Nephron (organoid): ENCODE measurements at regions not wholly inside any gene's neighbourhood (a gene's known extent, or its start where the extent isn't known, plus 50 kb on each side); places are given as distances from the start of the nearest gene placed in this dataset.

Experiments used
- H3K27ac Mint-ChIP-seq, 3 experiments: 2 replicates each; pipeline ENCODE4 v1.8.0; 2020; ENCODE audit warnings: mixed read lengths in 3 of 3, mild to moderate bottlenecking in 2 of 3, moderate library complexity in 1 of 3
- H3K27me3 Mint-ChIP-seq: 2 replicates; pipeline ENCODE4 v1.8.0; 2021; ENCODE audit warnings: low read depth, mild to moderate bottlenecking, moderate library complexity, mixed read lengths
- H3K36me3 Mint-ChIP-seq: 2 replicates; pipeline ENCODE4 v1.8.0; 2020; ENCODE audit warnings: low read depth, mixed read lengths
- H3K4me1 Mint-ChIP-seq: 2 replicates; pipeline ENCODE4 v1.8.0; 2020; ENCODE audit warnings: mixed read lengths
- H3K4me3 Mint-ChIP-seq, 3 experiments: 2 replicates each; pipeline ENCODE4 v1.8.0; 2020; ENCODE audit warnings: mild to moderate bottlenecking in 3 of 3, mixed read lengths in 3 of 3, moderate library complexity in 2 of 3
- H3K9me3 Mint-ChIP-seq: 2 replicates; pipeline ENCODE4 v1.8.0; 2020; ENCODE audit warnings: mixed read lengths
- TF ChIP-seq, protein P1 (sequence below), 3 experiments: fragments of 200-600 bp; sonication (generic); IDR thresholded peaks; one replicate each; pipeline ENCODE4 v1.5.0; 2021; ENCODE audit warnings: antibody characterized with exemption in 3 of 3; ENCODE audit not compliant: unreplicated experiment in 3 of 3

DNA sequence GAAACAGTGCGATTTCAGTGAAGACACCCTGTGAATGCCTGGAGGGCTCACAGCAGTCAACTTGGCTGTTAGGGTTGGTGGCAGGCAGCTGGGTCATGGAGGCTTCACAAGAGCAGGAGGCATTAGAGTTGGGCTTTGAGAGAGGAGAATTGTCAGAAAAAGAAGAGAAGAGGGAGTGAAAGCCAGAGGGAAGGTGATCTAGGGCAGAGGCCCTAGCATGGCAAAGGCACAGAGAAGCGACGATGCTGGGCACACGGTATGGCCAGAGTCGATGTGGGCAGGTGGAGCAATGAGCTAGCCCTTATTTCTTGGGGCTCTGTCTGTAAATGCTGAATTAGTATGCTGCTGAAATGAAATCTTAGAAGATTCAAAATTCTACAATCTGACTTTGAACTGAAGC is 52.6 kb upstream of the OLFM4 start:
- Mint-ChIP-seq H3K27ac (no peak overlapping the region), H3K27me3 (peaks cover 22% of the 10 kb centered on the region), H3K9me3 (no peaks in the 10 kb centered on the region), H3K36me3 (no peaks in the 10 kb centered on the region), H3K4me1 (peaks cover 12% of the 10 kb centered on the region), H3K4me3 (no peak overlapping the region)
- TF ChIP-seq, protein P1, sequence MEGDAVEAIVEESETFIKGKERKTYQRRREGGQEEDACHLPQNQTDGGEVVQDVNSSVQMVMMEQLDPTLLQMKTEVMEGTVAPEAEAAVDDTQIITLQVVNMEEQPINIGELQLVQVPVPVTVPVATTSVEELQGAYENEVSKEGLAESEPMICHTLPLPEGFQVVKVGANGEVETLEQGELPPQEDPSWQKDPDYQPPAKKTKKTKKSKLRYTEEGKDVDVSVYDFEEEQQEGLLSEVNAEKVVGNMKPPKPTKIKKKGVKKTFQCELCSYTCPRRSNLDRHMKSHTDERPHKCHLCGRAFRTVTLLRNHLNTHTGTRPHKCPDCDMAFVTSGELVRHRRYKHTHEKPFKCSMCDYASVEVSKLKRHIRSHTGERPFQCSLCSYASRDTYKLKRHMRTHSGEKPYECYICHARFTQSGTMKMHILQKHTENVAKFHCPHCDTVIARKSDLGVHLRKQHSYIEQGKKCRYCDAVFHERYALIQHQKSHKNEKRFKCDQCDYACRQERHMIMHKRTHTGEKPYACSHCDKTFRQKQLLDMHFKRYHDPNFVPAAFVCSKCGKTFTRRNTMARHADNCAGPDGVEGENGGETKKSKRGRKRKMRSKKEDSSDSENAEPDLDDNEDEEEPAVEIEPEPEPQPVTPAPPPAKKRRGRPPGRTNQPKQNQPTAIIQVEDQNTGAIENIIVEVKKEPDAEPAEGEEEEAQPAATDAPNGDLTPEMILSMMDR (IDR thresholded peaks at IDR 0.05; ENCODE audit: unreplicated experiment in 3 of 3), result no peak

DNA sequence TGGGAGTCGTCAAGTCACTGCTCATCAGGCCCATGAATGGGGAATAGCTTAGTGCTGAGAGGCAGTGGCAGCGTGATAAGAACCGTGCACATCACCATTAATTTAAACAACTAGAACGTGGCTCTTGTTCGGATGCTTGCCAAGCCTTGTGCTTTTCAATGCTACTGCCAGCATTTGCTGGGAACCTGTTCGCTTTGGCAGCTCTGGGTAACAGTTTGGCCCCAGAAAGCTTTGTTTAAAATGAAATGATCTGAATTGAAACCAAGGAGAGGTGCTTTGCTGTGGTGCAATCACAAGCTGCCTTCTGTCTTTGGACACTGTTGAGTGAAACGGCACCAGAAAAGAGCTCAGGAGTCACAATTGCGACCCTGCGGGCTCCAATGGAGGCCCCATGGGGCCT is 53.5 kb upstream of the OLFM4 start:
- Mint-ChIP-seq H3K27ac (no peak overlapping the region), H3K4me1 (peaks cover 12% of the 10 kb centered on the region), H3K27me3 (peaks cover 15% of the 10 kb centered on the region), H3K9me3 (no peaks in the 10 kb centered on the region), H3K4me3 (no peak overlapping the region), H3K36me3 (no peaks in the 10 kb centered on the region)
- TF ChIP-seq, protein P1 (IDR thresholded peaks at IDR 0.05; ENCODE audit: unreplicated experiment in 3 of 3), result no peak

DNA sequence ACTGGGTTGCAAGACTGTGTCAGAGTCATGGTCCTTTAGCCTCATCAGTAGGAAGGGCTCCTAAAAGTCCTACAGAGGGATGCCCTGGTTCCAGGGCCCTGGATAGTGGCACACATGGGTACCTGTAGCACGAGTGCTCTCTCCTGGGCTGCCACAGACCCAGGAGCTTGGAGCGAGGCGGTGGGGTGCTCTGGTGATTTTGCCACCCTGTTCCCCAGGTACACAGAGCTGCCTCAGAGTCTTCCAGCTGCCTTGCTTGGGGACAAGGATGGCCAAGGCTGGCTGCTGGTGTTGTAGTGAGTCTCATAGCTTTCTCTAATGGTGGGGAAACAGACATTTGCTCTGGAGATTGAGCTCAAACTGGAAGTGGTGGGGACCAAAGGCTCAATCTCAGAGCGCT is 53.9 kb upstream of the OLFM4 start:
- Mint-ChIP-seq H3K27me3 (peaks cover 14% of the 10 kb centered on the region), H3K27ac (no peak overlapping the region), H3K4me3 (no peak overlapping the region), H3K9me3 (no peaks in the 10 kb centered on the region), H3K4me1 (peaks cover 12% of the 10 kb centered on the region), H3K36me3 (no peaks in the 10 kb centered on the region)
- TF ChIP-seq, protein P1 (IDR thresholded peaks at IDR 0.05; ENCODE audit: unreplicated experiment in 3 of 3), result no peak

GRCh38 chr13:52969373-52969772 is 59.2 kb upstream of the OLFM4 start:
- no peak overlapping the region for H3K4me3 Mint-ChIP-seq
- H3K27ac Mint-ChIP-seq, result no peak overlapping the region
- no peaks in the 10 kb centered on the region for H3K36me3 Mint-ChIP-seq
- H3K4me1 Mint-ChIP-seq, result peaks cover 20% of the 10 kb centered on the region
- peaks cover 10% of the 10 kb centered on the region for H3K27me3 Mint-ChIP-seq
- no peaks in the 10 kb centered on the region for H3K9me3 Mint-ChIP-seq
- TF ChIP-seq, protein P1 (IDR thresholded peaks at IDR 0.05; ENCODE audit: unreplicated experiment in 3 of 3), result no peak

DNA sequence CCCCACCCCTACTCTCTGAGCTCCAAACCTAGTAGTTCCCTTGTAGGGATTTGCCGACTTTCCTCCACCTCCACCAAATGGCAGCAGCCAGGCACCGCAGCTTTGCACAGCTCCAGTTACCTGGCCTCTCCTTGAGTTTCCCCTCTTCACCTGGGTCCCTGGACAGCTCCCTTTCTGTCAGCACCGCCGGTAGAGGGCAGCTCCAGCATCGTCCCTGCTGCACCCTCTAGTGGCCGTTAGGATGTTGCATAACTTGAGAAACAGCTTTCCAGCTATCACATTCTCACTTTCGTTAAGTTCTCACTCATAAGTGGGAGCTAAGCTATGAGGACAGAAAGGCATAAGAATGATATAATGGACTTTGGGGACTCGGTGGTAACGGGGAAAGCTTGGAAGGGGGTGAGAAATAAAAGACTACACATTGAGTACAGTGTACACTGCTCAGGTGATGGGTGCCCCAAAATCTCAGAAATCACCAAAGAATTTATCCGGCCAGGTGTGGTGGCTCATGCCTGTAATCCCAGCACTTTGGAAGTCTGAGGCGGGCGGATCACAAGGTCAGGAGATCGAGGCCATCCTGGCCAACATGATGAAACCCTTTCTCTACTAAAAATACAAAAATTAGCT is 60.4 kb upstream of the OLFM4 start:
- H3K27me3 Mint-ChIP-seq, result peaks cover 10% of the 10 kb centered on the region
- TF ChIP-seq, protein P1 (IDR thresholded peaks at IDR 0.05; ENCODE audit: unreplicated experiment in 3 of 3), result peak; percentile 81 to 98 (median 86)
- H3K4me1 Mint-ChIP-seq, result peaks cover 20% of the 10 kb centered on the region
- no peak overlapping the region for H3K27ac Mint-ChIP-seq
- no peaks in the 10 kb centered on the region for H3K9me3 Mint-ChIP-seq
- no peaks in the 10 kb centered on the region for H3K36me3 Mint-ChIP-seq
- no peak overlapping the region for H3K4me3 Mint-ChIP-seq

DNA sequence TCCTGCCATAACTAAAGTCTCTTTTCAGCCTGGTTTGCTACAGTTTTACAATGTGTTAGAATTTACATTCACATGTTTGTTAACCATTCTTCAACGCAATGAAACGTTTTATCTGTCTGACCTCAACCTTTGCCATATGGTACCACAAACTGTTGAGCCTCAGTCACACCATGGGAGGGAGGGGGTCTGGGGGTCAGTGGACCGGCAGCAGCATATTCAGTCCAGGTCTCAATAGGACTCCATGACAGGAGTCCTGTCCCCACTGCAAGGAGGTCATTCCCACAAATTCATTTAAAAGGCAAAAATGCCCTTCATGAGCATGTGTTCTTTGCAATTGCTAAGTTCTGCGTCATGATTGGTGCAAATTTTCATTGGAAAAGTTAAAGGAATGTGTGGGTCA is 66.6 kb upstream of the OLFM4 start:
- H3K9me3 Mint-ChIP-seq, result no peaks in the 10 kb centered on the region
- H3K4me3 Mint-ChIP-seq, result no peak overlapping the region
- H3K27ac Mint-ChIP-seq, result no peak overlapping the region
- TF ChIP-seq, protein P1 (IDR thresholded peaks at IDR 0.05; ENCODE audit: unreplicated experiment in 3 of 3), result no peak
- H3K36me3 Mint-ChIP-seq, result no peaks in the 10 kb centered on the region
- H3K4me1 Mint-ChIP-seq, result peaks cover 5% of the 10 kb centered on the region
- H3K27me3 Mint-ChIP-seq, result peaks cover 8% of the 10 kb centered on the region
